Loucy (cell line): ENCODE measurements at regions not wholly inside any gene's neighbourhood (a gene's known extent, or its start where the extent isn't known, plus 50 kb on each side); places are given as distances from the start of the nearest gene placed in this dataset.

ENCODE experiments used
- CTCF ChIP-seq: fragments of 200-600 bp; sonication (generic); conservative IDR thresholded peaks from 2 replicates; pipeline ENCODE4 v1.5.1; 2014; ENCODE audit warnings: mild to moderate bottlenecking, antibody characterized with exemption, low read length
- EZH2phosphoT487 ChIP-seq: fragments of 200-600 bp; IDR thresholded peaks from 2 replicates; pipeline ENCODE4 v1.6.1; 2018; ENCODE audit warnings: antibody characterized with exemption, mild to moderate bottlenecking, moderate library complexity, borderline replicate concordance

DNA sequence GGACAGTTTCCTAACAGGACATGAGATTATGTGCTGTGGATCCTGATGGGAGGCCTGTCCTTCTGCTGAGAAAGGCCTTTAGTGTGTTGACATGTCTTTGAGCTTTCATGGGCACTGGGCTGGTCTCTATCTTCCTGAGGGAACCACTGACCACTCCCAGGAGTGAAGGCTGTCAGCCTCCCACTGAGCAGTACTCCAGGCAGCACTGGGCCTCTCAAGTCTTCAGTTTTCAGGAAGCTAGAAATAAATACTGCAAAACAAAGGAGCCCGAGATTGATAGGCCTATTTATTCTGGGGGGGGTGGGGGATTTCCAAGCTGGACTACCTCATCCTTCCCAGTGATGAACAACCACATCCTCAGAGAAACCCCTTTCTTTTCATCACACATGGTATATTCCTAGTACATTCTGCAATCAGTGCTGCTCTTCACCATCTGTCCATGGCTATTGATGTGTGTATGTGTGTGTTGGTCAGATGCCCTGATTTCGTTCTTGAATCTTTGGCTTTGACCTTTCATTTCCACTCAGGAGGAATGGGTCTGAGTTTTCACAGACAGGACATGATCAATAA, 180.9 kb upstream of the SPTLC3 start:
- no peak for TF ChIP-seq CTCF
- no peak for TF ChIP-seq EZH2phosphoT487
